GM19438 (cell line): ENCODE measurements at regions not wholly inside any gene's neighbourhood (a gene's known extent, or its start where the extent isn't known, plus 50 kb on each side); places are given as distances from the start of the nearest gene placed in this dataset.

ENCODE experiments used
- ATAC-seq: cut with Tn5 transposase; IDR thresholded peaks from one replicate; pipeline ENCODE4 v1.9.1; 2021; ENCODE audit warnings: low read depth; ENCODE audit not compliant: unreplicated experiment

DNA sequence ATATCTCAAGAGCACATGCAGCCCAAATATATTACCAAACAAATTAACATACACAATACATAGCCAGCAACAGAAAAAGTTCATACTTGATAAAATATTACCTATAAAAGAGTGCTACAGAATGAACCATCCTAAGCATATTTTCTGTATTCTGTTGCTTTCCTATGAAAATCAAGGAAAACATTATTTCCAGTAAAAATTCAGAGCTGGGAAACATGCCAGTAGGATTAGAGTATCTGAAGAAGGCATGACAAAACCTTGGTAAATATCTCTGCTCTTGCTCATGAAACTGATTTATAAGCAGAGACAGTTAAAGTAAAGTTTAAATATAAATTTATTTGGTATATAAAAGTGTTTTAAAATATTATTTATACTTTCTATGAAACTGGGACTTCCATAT is 599.7 kb downstream of the ARAP2 start:
- ATAC-seq: no peak

DNA sequence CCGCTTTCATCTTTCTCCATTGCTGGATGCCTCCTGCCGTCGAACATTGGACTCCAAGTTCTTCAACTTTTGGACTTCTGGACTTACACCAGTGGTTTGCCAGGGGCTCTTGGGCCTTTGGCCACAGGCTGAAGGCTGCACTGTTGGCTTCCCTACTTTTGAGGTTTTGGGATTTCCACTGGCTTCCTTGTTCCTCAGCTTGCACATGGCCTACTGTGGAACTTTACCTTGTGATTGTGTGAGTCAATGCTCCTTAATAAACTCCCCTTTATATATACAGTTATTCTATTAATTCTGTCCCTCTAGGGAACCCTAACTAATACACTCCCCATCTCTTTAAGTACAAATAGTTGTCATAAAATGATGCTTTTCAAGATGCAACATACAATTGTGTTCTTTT is 595.3 kb downstream of the ARAP2 start:
- ATAC-seq: no peak

DNA sequence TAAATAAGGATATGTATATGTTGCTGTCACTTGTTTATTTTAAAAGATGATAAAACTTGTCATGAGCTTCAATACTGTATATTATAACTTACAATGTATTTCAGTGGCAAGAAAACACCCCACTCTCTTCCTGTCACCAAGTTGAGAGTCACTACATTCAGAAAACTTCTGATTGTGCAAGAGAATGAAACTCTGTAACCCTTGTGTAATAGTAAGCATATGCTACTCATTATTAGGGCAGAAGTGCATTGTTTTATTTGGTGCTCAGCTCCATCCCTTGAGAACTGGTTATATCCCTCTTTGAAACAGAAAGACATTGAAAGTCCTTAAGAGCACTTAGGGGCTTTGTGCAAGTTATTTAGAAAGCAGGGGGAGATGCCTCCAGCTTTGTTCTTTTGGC is 594.5 kb downstream of the ARAP2 start:
- ATAC-seq: no peak

DNA sequence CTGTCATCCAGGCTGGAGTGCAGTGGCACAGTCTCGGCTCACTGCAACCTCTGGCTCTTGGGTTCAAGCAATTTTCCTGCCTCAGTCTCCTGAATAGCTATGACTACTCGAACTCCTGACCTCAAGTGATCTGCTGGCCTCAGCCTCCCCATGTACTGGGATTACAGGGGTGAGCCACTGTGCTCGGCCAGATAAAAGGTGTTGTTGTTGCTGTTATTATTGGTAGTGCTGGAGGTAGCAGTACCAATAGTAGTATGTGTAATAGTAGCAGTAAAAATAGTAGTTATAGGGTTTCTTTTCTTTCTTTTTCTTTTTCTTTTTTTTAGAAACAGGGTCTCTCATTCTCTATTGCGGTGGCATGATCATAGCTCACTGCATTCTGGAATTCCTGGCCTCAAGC is 592.1 kb downstream of the ARAP2 start:
- ATAC-seq: no peak

DNA sequence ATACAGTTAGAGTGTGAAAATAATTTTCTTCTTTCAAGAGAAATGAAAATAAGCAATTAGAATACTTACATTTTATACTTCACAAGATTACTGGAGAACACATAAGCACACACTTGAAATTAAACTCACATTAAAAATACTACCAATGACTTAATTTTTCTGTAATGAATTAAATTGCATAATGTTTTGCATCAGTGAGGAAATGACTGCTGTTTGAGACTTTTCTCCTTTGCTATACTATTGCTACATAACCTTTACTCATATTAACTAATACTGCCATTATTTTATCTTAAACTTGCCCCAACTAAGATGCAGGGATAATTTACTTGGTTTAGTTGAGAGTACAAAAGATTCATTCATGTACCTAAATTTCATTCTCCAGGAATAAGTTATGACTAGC is 590.9 kb downstream of the ARAP2 start:
- no peak for ATAC-seq

DNA sequence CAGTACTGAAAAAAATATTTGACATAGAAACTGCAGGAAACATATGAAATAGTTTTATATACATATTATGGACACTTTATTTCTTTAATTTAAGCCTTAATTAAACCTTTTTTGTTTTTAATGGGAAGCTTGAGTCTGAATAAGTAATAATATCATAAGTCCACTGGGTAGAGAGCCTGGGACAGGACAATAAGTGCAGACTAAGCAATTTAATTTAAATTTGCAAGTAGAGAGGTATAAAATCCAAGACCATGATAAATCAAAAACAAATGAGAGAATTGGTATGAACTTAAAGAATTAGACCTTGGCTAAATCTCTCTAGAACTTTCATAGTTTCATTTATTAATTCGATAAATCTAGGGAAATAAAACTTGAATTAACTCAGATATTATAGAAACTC is 571.2 kb downstream of the ARAP2 start:
- ATAC-seq: no peak

DNA sequence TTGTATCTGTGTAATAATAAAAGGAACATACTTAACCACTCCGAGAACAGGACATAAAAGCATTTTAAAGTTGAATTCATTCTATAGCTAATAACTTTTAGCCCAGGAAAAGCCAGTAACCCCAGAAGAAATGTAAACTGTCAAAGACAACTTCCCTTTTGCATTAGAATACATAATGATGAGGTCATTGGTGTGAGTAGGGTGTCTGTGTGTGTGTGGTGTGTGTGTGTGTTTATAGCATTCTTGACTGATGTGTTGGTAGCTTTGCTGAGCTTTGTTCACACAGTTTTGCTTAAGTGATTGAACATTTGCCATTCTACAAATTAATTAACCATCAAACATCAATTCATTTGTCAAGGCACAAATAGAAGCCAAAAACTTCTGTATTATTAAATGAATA is 559.6 kb downstream of the ARAP2 start:
- no peak for ATAC-seq

DNA sequence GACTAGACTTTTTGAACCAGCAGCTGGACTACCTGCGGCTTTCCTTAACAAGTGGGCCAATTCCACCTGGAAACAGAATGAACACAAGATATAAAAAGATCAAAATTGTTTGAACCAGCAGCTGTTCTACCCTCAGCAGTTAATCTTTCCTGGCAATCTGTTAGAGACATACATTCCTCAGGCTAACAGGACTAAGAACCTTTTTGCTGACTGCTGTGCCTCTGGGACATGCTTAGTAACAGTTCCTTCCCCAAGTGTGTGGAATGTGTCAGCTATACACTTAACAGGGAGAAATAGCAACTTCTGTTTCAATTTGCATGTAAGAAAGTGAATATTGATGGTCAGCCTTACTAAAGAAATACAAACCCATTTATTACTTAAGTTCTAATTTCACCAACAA is 554.4 kb downstream of the ARAP2 start:
- no peak for ATAC-seq

DNA sequence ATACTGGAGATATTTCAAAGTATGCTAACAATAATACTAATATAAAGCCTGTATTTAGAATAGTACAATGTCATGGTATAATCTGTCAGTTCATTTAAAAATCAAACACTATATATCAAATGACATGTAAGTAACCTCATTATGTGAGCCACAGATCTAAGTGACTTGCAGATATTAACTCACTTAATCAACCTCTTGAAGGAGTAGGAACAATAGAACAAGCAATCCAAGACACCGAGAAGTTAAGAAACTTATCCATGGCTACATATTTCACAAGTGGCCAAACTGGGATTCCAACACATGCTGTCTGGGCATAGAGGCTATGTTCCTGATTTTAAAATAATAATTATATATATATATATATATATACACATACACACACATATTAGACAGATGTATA is 554.0 kb downstream of the ARAP2 start:
- ATAC-seq: no peak

DNA sequence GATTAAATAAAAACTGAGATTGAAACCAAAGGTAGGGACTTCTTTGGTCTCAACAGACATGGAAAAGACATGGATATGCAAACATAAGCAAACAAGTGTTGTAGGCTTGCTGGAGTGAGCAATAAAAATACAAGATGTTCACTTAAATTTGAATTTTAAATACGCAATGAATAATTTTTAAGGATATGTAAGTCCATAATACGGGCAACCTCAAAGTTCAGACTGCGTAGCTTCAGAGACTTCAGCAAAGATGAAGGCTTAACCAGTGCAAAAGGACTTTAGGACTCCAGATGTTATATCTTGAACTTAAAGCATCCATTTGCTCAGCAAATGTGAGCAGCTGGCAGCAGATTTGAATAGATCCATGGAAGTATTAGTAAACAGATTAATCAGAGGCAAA is 549.3 kb downstream of the ARAP2 start:
- ATAC-seq: no peak

DNA sequence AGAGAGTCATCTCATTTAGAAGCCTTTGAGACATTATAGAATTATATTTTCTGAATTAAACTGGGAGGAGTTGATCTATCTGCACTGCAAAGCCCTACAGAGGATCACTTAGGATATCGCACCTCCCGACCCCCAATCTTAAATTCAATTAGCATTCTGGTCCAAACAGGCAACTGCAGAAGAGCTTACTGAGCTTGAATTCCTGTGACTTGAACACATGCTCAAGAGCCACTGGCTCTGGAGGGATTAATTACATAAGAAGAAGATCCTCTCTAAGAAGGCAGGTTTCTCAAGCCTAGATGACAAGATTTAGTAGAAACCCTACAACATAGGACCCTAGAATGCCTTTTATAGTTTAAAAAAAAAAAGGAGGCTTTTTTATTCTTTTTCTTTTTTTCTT is 548.9 kb downstream of the ARAP2 start:
- ATAC-seq: no peak

DNA sequence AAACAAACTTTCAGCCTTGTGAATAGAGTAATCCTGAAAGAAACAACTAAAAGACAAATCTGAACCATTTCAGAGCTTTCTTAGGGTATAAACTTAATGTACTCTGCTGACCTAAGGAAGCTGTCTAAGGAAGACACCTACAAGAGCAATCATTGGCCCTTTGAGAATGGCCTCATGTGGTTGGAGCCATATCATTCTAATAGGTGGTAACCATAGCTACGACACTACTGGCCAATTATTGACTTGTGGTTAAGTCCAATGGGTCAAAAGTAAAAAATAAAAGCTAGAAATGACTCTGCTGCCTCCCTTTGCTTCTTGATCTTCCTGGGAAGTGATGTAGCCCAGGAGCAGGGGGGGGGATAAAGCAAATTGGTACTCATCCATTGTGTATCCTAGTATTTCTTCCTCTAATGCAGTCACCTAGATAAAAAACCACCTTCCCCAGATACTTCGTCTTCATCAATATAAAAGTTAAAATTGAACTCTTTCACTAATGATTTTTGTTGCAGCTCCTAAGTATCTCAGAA is 547.0 kb downstream of the ARAP2 start:
- ATAC-seq: peak; percentile 83

DNA sequence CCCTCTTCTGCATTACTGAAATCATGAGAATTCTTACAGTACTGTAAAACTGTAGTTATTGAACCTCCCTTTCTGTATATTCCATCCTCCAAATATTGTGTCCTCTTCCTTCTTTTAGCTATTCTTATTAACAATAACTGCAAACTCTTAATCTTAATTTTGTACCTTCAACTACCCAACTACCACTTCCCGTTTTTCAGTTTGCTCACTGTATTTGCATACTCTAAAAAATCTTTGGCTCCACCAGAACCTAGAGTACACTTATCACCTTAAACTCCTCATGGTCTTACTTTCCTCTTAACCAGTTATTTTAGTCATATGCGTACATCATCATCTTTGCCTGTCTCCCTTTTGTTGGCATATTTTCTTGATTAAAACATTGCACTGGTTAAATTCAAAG is 543.7 kb downstream of the ARAP2 start:
- no peak for ATAC-seq

DNA sequence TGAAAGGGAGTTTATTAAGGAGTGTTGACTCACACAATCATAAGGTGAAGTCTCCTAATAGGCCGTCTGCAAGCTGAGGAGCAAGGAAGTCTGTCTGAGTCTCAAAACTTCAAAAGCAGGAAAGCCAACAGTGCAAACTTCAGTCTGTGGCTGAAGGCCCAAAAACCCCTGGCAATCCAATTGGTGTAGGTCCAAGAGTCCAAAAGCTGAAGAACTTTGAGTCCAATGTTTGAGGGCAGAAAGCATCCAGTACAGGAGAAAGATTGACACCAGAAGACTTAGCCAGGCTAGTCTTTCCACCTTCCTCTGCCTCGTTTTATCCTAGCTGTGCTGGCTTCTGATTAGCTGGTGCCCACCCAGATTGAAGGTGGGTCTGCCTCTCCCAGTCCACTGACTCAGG is 535.2 kb downstream of the ARAP2 start:
- no peak for ATAC-seq

DNA sequence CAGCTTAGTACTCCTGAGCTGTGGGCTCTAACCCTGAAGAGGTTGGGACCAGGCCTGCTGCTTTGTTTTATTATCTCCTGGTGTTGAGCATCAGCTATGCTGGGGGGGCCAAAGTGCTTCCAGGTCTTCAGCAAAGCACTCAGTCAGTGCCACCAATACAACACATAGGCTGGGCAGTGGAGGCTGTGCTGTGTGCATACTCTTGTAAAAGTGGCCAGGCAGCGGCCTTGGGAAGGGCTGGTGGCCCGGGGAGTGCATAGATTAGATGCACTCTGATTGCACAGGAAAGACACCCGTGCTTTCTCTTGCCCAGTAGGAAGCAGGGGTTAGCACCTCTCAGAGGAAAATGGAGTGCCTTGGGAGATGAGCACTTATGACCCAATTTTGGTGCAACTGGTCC is 534.0 kb downstream of the ARAP2 start:
- ATAC-seq: no peak

DNA sequence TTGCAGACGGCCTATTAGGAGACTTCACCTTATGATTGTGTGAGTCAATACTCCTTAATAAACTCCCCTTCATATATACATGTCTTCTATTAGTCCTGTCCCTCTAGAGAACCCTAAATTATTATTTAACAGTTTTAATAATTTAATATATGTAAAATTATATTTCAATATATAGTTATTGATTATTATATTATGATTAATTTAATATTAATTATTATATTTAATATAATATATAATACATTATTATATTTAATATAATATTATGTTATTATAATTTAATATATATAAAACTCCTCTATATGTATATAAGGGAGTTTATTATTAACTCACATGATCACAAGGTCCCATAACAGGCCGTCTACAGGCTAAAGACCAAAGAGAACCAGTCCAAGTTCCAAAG is 533.2 kb downstream of the ARAP2 start:
- no peak for ATAC-seq

DNA sequence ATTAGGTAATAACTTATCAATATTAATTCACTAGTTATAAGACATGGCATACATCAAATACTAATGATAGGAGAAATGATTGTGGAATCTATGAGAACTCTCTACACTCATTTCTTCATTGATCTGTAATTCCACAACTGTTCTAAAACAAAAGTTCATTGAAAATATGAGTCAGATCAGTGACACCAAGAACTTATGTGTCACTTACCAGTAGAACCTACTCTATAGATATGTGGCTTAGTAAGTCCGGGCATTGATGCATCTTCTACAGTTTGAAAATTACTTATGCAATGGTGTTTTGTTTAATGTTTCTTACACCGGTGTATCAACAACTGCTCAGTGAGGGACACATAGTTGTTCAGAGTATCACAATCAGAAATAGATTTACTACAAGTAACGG is 520.3 kb downstream of the ARAP2 start:
- no peak for ATAC-seq

DNA sequence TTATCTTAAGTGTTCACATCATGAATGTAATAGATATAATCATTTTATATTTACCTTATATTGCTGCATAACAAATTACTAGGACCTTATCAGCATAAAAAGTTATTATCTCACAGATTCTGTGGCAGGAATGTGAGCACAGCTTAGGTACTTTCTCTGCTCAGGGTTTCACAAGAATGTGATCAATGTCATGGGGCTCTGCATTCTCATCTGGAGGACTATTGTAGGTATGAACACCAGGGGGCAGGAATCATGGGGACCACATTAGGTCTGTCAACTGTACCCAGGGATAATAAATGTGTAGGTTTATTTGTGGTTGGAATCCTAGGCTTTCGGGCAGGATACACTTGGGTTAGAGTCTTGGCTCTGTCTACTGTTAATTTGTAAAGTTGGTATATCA is 519.2 kb downstream of the ARAP2 start:
- no peak for ATAC-seq

DNA sequence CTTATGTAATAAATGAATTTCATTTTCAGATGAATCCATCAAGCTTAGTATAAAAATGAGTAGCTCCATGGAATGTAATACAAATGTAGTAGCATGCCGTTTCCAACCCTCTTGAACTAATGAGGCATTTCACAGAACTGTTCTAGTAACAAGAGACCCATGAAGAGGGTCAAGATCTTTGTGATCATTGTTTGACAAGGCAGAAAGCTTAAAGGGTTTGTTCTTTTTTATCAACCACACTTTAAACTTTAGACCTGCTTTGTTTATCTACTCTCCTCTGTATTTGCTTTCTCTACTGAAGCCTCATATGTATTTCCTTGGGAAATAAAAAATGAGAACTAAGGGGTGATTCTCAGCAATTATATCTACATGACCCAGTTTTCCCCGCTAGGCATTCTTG is 513.9 kb downstream of the ARAP2 start:
- no peak for ATAC-seq

DNA sequence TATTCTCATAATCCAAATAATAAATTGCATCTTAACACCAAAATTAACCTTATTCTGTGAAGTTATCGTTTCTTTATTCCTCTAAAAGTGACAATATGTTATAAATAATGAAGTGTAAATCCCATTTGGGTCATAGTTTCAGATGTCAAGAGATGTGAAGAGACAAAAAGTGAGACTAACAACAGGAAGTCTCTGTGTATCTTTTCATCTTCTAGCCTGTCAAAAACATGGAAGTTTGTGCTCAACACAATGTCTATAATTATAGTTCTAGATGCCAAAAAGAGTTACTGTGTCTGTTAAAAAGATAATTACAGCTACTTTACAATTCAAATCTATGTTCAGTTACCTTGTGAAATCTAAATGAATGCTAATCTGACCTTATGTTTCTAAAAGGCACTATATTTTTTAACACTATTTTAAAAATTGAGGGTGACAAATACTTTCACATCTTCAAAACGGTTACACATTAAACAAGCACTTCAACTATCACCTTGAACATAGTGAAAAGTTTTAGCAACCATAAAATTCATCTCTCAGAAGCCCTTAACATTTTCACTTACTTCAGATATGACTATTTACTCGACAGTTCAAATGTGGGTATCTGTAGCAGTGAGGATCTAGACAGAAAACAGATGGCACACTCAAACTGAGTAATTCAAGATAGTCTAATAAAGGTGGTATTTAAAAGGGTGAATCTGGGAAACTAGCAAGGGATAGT is 509.8 kb downstream of the ARAP2 start:
- ATAC-seq: no peak

DNA sequence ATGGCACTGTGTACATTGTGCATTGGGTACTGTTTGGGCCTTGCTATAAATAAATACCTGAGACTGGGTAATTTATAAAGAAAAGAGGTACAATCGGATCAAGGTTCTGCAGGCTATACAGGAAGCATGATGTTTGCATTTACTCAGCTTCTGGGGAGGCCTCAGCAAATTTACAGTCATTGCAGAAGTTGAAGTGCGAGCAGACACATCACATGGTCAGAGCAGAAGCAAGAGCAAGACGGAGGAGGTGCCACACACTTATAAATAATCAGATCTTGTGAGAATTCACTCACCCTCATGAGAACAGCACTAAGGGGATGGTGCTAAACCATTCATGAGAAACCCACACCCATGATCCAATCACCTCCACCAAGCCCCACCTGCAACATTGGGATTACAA is 505.0 kb downstream of the ARAP2 start:
- no peak for ATAC-seq

DNA sequence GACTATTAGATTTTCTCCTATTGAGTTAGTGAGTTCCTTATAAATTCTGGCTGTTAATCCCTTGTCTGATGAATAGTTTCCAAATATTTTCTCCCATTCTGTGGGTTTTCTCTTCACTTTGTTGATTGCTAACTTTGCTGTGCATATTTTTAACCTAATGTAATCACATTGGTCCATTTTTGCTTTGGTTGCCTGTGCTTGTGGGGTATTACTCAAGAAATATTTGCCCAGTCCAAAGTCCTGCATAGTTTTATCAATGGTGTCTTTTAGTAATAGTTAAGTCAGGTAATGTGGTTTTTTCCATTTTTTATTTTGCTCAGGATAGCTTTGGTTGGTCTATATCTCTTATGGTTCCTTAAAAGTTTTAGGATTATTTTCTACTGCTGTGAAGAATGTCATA is 490.3 kb downstream of the ARAP2 start:
- ATAC-seq: no peak

DNA sequence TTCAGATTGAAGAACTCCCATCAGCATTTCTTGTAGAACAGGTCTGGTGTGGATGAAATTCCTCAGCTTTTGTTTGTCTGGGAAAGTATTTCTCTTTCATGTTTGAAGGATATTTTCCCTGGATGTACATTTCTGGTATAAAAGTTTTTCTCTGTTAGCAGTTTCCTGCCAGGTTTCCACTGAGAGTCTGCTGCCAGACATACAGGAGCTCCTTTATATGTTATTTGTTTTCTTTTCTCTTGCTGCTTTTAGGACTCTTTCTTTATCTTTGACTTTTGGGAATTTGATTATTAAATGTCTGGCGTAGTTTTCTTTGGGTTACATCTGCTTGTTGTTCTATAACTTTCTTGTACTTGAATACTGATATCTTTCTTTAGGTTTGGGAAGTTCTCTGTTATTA is 486.5 kb downstream of the ARAP2 start:
- ATAC-seq: no peak
